ENCODE measurements at regions not wholly inside any gene's neighbourhood (a gene's known extent, or its start where the extent isn't known, plus 50 kb on each side); places are given as distances from the start of the nearest gene placed in this dataset.

DNA sequence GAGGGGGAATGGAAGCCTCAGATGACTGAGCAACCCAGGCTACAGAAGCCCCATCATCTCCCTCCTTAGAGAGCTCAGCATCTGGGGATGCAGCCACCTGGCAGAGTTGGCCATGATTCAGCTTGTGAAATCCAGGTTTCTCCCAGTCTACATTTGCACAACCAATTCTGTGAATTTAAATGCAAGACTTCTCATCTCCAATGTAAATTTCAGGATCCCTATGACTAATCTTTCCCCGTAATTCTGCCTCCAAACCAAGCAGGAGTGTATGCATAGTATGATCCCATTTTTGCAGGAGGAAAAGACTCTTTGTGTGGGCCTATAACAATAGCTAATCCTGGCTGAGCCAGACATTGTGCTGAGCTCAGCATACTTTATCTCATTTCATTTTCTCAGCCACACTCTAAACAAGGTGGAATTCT lies 59.6 kb upstream of the IL17B start:
- TF ChIP-seq MAX (IDR thresholded peaks at IDR 0.05; ENCODE audit: insufficient read depth, insufficient read length) = no peak
- no peak for TF ChIP-seq JUN (IDR thresholded peaks at IDR 0.05; ENCODE audit: borderline replicate concordance, insufficient read depth, insufficient read length, low read depth)
- TF ChIP-seq POLR2AphosphoS5 (IDR thresholded peaks at IDR 0.05; ENCODE audit: insufficient read depth, low read depth, low read length) = no peak
- TF ChIP-seq, protein P1, sequence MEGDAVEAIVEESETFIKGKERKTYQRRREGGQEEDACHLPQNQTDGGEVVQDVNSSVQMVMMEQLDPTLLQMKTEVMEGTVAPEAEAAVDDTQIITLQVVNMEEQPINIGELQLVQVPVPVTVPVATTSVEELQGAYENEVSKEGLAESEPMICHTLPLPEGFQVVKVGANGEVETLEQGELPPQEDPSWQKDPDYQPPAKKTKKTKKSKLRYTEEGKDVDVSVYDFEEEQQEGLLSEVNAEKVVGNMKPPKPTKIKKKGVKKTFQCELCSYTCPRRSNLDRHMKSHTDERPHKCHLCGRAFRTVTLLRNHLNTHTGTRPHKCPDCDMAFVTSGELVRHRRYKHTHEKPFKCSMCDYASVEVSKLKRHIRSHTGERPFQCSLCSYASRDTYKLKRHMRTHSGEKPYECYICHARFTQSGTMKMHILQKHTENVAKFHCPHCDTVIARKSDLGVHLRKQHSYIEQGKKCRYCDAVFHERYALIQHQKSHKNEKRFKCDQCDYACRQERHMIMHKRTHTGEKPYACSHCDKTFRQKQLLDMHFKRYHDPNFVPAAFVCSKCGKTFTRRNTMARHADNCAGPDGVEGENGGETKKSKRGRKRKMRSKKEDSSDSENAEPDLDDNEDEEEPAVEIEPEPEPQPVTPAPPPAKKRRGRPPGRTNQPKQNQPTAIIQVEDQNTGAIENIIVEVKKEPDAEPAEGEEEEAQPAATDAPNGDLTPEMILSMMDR (IDR thresholded peaks at IDR 0.05; ENCODE audit: extremely low read depth in 1 of 2, insufficient read depth in 1 of 2, low read depth in 1 of 2, low read length in 2 of 2) = no peak
- TF ChIP-seq POLR2A (IDR thresholded peaks at IDR 0.05; ENCODE audit: low read depth, low read length) = no peak
- no peak for TF ChIP-seq GATA2 (IDR thresholded peaks at IDR 0.05; ENCODE audit: insufficient read depth, insufficient read length, low read depth, low read length)
- no peak for TF ChIP-seq EZH2 (IDR thresholded peaks at IDR 0.05; ENCODE audit: borderline replicate concordance, low read depth, low read length, severe bottlenecking)
- TF ChIP-seq MYC (IDR thresholded peaks at IDR 0.05; ENCODE audit: low read depth, low read length) = no peak
- TF ChIP-seq FOS (IDR thresholded peaks at IDR 0.05; ENCODE audit: borderline replicate concordance, insufficient read depth, low read length) = no peak

All from endothelial cell of umbilical vein (primary cell).